Epidermal melanocyte (primary cell): ENCODE measurements at regions not wholly inside any gene's neighbourhood (a gene's known extent, or its start where the extent isn't known, plus 50 kb on each side); places are given as distances from the start of the nearest gene placed in this dataset.

Experiments
- DNase-seq: peaks from one replicate; pipeline ENCODE4 v3.0.0; 2011; ENCODE audit warnings: low spot score; ENCODE audit not compliant: insufficient read length

DNA sequence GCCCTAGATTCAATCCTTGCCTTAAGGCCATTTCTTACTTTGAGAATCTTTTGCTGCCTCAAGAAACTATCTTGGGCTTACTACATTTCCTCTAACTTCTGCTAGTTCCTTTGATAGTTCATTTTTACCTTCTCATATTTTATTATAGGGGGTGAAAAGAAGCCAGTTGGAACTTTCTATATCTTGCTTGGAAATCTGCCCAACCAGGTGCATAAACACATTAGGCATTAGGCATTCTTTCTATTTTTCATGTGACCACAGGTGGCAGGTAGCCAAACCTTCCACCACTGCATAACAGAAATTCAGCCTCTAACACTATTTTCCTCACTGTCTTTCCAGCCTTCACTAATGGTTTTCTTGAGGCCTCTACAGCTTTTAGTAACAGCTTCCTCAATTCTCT lies 300.0 kb upstream of the SP8 start:
- no peak for DNase-seq

- DNase-seq = no peak
Observed at GRCh38 chr7:21089653-21090052, 303.0 kb upstream of the SP8 start.

DNA sequence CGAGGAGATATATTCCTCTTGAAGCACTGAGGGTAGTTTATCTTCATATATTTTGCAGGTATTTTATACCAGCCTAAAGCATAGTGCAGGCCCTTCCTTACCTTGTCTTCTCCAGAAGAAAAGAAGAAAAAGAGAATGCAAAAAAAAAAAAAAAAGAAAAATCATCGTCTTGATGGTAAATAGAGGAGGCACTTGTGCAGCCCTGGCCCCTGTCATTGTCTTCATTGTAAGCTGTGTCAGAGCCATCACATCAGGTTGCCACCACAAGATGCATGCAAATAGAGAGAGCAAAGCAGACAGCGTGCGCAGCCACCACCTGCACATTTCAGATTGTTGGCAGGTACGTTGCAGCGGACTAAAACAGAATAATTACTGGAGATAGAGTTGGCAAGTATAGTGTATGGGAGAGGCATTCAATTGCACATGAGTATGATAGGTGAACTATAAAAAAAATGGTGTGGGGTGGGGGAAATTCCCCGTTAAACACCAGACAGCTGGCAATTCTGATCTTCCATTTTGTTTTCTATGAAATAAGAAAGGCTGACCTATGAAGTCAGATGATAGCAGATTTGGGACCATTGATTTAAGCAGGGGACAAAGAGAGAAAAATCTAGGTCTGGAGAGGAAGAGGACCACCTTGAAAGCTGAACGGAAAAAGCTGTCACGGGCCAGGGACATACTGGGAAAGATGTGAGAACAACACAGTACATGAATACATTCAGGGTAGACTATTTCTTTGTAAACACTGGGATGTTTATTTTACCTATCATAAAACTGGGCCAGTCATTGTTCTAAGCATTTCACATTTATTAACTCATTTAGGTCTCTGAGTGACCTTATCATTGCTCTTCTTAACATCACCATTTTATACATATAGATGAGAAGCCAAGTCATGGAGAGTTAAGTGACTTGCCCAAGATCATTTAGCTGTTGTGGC lies 306.3 kb upstream of the SP8 start:
- DNase-seq = no peak

GRCh38 chr7:21094589-21094988 lies 307.9 kb upstream of the SP8 start:
- DNase-seq = no peak

DNA sequence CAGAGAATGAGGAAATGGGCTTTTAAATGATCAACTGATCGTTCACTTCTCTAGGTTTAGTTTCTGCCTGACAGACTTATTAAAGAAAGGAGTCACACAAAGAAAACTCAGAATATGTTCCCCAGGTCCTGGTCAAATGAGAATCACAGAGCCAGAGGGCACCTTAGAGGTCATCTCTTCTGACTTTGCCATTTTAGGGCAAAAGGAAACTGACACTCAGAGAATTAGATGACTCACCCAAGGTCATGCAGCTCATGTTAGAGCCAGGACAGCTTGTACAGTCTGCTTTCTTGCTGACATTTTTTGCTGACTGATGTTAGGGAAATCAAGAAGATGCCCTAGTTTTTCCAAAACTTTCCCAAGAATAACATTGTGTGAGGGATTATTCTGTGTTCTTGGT lies 312.7 kb upstream of the SP8 start:
- no peak for DNase-seq

DNA sequence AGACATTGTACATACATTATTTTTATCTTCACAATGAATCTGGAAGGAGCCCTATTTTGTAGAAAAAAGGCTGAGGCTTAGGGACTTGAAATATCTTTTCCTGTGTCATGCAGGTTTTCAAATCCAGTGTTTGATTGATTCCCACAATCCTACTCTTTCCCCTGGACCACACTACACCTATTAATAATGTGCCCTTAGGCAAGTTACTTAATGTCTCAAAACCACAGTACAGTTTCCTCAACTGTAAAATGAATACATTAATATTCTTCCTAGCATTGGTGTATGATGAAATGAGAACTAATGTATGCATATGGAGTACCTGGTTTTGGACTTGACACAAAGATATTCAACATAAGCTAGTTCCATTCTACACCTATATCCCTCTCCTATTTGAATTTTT lies 313.3 kb upstream of the SP8 start:
- DNase-seq = no peak

DNA sequence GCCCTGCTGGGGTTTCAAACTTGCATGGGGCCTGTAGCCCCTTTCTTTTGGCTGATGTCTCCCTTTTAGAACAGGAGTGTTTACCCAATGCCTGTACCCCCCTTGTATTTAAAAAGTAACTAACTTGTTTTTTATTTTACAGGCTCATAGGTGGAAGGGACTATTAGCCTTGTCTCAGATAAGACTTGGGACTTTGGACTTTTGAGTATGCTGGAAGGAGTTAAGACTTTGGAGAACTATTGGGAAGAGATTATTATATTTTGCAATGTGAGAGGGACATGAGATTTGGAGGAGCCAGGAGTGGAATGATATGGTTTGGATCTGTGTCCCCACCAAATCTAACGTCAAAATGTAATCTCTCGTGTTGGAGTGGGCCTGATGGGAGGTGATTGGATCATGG lies 314.9 kb upstream of the SP8 start:
- DNase-seq = no peak

DNA sequence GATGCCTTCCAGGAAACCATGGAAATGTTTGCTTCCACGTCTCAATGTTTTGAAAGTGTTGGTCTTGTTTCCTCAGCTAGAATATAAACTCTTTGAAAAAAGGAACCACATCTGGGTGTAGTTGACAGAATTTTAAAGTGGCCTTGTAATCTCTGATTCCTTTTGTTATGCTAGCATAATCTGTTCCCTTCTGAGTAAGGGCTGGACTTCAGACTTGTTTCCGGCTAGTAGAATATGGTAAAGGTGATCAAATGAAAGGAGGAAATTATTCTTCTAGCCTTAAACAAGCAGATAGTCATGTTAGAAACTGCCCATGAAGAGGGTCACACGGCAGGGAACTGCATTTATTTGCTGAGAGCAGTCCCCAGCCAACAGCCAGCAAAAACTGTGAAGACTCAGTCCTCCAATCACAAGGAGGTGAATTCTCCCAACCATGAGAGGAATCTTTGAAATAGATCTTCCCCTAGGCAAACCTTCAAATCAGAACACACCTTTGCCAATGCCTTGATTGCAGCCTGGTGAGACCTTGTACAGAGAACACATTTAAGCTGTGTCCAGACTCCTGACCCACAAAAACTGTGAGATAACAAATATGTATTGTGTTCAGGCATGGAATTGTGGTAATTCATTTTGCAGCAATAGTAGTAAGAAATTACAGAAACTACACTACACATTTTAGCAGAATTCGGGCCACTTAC lies 316.9 kb upstream of the SP8 start:
- DNase-seq = no peak

GRCh38 chr7:21104124-21104500 lies 317.4 kb upstream of the SP8 start:
- no peak for DNase-seq

GRCh38 chr7:21106296-21106732 lies 319.6 kb upstream of the SP8 start:
- no peak for DNase-seq

- DNase-seq = no peak
Observed at GRCh38 chr7:21107101-21107500, 320.4 kb upstream of the SP8 start.

GRCh38 chr7:21108182-21108581 lies 319.7 kb upstream of the SP4 start:
- no peak for DNase-seq

GRCh38 chr7:21113609-21114415 lies 314.1 kb upstream of the SP4 start:
- no peak for DNase-seq

DNA sequence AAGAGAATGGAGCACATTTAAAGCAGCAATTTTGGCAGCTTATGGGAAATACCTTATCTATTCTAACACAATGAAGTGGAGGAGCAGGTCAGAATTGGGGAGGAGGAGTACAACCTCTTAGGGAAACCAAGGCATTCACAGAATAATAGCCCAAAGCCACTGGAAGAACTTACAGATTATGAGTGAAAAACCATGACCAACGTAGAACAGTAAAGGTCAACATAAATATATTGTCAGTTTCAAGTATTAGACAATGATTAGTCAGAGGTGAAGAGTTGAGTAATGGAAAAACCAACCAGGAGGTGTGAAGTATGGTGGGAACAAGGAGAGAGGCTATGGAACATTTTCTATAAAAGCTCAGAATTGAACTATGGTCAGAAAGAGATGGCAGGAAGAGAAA lies 304.3 kb upstream of the SP4 start:
- no peak for DNase-seq

DNA sequence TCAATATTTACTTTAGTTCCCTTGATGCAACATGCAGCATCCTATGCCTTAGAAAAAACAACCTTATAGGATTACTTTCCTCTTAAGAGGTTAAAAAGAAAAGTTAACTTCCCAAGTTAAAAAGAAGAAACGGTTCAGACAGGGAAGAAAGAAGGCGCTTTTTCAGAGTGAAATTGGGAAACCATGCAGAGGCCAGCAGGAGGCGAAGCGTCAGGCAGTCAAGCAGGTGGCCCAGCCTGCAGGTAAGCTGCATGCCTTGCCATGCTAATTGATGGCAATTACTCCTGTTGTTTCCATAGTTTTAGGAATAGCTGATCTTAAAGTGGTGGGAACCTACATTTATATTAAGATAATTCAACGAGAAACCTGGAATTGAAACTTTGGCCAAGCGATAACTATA lies 302.6 kb upstream of the SP4 start:
- no peak for DNase-seq

GRCh38 chr7:21128062-21128817 lies 299.6 kb upstream of the SP4 start:
- DNase-seq = no peak

GRCh38 chr7:21131897-21132296 lies 296.0 kb upstream of the SP4 start:
- DNase-seq = no peak

- DNase-seq = no peak
Observed at GRCh38 chr7:21134631-21135030, 293.3 kb upstream of the SP4 start.

- DNase-seq = no peak
Observed at GRCh38 chr7:21135437-21135836, 292.4 kb upstream of the SP4 start.

- DNase-seq = no peak
Observed at GRCh38 chr7:21137640-21138039, 290.2 kb upstream of the SP4 start.

- no peak for DNase-seq
Observed at GRCh38 chr7:21140622-21141021, 287.3 kb upstream of the SP4 start.
